CD4-positive, alpha-beta T cell treated with Interleukin-2 at 100 ng/mL for 4 hours (primary cell): ENCODE measurements at regions not wholly inside any gene's neighbourhood (a gene's known extent, or its start where the extent isn't known, plus 50 kb on each side); places are given as distances from the start of the nearest gene placed in this dataset.
"Not testable (repeated sequence)": the region's sequence is repeated elsewhere in the genome, so short reads cannot be mapped to it uniquely, and the experiment has no call there.

ENCODE experiments used
- DNase-seq: peaks from one replicate; pipeline ENCODE4 v3.0.0-alpha.2; 2020; ENCODE audit warnings: low spot score

- no peak for DNase-seq
Observed at GRCh38 chr14:83711046-83711445, 1818.9 kb upstream of the FLRT2 start.

DNA sequence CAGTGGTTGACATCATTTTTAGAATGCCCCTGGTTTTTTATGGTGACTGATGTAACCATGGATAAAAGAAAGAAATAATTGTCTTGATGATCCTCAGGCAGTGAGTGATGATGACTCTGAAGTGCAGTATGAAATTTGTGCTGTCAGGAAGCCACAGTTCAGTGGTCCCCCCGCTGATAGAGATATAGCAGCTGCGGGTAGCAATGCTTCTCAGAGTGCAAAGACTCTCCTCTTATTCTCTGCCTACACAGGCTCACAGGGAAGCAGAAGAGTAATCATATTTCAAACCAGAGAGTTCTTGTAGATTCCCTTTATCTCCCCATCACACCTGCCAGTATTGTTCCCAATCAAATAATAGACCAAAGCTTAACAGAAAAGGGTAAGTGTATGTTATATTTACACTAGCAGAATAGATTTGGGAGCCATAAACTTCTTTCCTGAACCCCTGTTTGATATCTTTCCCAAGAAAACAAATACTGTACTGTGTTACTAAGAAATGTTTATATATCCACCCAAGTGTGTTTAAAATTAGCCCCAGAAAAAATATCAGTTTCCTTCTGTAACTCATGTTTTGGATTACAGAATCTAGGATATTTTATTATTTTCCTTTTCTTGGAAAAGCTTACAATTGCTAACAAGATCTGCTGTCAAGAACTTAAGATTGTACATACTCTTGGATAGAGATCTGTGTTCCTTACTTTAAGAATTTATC, 1817.4 kb upstream of the FLRT2 start:
- no peak for DNase-seq

- DNase-seq = no peak
Observed at GRCh38 chr14:83713732-83714131, 1816.2 kb upstream of the FLRT2 start.

GRCh38 chr14:83714151-83714550, 1815.8 kb upstream of the FLRT2 start:
- no peak for DNase-seq

DNA sequence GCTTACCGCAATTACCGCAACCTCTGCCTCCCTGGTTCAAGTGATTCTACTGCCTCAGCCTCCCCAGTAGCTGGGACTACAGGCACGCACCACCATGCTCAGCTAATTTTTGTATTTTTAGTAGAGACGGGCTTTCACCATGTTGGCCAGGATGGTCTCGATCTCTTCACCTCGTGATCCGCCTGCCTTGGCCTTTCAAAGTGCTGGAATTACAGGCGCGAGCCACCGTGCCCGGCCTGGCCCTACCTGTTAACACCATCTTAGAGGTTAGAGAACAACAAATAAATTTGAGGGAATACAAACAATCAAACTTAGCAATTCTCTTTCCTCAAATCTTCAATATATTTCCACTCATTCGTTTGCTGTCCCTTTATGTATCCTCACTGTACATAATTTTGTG, 1810.5 kb upstream of the FLRT2 start:
- not testable (repeated sequence) for DNase-seq

- DNase-seq = no peak
Observed at GRCh38 chr14:83733670-83734069, 1796.3 kb upstream of the FLRT2 start.

GRCh38 chr14:83734431-83734830, 1795.5 kb upstream of the FLRT2 start:
- DNase-seq = no peak

- DNase-seq = no peak
Observed at GRCh38 chr14:83741269-83741668, 1788.7 kb upstream of the FLRT2 start.

- DNase-seq = no peak
Observed at GRCh38 chr14:83744224-83744623, 1785.7 kb upstream of the FLRT2 start.

GRCh38 chr14:83744891-83745290, 1785.1 kb upstream of the FLRT2 start:
- DNase-seq = no peak

DNA sequence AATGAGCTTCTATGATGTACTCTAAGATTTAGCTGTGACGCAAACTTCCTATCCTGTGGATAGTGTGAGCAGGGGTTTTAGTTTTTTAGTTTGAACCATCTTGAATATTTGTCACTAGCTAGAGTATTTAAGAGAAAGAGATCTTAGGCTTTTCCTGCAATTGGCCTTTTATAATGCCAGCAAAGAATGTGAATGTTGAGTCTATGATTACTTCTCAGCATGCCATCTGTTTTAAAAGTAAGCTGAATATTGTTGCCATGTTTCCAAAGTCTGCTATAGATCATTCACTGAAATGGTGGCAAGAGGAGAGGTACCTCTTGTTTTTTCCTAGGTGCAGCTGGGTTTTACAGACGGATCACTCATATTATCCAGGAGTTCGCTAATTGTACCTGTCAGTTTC, 1783.6 kb upstream of the FLRT2 start:
- no peak for DNase-seq

DNA sequence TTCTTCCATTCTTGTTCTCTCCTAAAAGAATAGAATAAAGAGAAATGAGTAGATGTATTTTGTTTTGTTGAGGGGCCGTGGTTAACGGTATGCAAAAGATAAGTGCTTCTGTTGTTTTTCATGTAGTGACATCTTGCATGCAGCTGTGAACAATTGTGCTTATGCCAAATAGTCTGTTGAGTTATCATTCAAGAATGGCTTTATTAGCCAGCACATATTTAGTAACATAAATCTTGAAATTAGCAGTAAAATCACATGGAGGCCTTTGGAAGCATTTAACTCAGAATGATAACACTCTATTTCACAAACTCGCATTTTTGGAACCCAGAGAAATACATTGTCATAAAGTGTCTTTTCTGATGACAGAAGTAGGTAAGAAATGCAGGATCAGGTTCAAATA, 1772.0 kb upstream of the FLRT2 start:
- no peak for DNase-seq

DNA sequence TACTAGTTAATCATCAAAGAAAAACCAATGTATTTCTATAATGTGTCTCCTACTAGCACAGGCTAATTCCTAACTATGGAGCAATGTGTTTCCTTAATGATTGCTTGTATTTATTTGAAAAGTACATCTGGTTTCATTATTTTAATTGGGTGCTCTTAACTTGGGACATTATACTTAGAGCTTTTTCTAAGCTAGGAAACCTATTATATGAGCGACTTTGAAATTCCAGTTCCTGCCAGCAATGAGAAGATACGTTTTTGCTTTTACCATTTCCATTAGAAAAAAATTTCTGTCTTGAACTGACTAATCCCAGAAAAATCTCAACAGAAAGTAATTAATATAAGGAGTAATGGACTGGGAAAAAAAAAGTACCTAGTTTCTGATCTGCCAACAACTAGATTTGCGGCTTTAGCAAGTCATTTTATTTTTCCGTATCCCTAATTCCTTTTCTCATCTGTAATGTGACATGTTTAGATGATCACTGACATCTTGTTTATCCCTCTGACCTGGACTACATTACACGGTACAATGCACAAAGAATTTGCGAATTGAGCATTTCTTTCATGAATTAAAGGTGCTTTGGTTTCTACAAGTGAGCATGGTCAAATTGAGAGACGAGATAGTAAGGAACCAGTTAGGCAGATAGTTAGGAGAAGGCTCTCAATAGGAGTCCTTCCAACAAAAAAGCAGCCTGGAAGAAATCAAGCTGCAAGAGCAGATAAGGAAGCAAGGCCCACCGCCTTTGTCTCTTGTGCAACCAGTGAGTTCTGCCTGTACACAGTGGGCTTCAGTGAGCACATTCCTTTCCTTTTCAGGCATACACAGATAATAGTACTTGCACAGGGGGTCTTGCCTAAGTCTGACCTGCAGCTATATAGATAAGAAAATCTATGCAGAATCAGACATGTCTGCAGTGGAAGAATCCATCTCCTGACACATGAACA, 1765.0 kb upstream of the FLRT2 start:
- no peak for DNase-seq

- DNase-seq = no peak
Observed at GRCh38 chr14:83777516-83777915, 1752.4 kb upstream of the FLRT2 start.

- no peak for DNase-seq
Observed at GRCh38 chr14:83779266-83779665, 1750.7 kb upstream of the FLRT2 start.

DNA sequence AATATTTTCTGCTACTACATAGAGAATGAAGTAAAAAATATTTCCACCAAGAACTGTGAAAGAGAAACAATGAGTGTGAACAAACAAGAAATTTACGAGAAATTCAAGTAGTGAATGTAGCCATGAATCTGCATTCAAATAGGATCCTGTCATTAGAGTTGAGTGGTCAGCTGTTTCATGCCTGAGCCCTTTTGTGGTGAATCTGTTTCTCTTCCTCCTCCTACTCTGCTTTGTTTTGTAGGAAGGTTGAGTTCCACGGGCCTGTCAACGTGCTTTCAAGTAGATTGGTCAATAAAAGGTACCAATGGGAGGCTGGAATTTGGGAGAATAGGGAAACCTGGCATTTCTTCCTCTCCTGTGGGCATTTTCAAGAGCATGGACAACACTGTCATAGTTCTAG, 1749.6 kb upstream of the FLRT2 start:
- DNase-seq = no peak

- DNase-seq = no peak
Observed at GRCh38 chr14:83798421-83798820, 1731.5 kb upstream of the FLRT2 start.

DNA sequence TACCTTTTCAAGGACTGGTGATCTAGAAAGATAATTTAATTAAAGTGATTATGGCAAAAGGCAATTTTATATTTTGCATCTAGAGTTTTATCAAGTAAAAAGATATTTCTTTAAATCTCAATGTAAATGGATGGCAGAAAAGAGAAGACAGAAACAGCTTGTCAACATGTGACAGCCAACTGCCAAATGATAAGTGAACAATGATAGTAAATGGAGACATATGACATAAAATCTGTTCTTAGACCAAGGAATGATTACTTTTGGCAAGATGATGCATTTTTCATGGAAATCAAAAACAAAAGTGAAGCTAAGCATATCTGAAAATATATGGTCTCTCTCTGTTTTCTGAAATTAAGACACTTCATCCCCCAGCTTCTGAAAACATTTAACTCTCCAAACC, 1730.7 kb upstream of the FLRT2 start:
- DNase-seq = no peak

- no peak for DNase-seq
Observed at GRCh38 chr14:83814896-83815295, 1715.0 kb upstream of the FLRT2 start.

DNA sequence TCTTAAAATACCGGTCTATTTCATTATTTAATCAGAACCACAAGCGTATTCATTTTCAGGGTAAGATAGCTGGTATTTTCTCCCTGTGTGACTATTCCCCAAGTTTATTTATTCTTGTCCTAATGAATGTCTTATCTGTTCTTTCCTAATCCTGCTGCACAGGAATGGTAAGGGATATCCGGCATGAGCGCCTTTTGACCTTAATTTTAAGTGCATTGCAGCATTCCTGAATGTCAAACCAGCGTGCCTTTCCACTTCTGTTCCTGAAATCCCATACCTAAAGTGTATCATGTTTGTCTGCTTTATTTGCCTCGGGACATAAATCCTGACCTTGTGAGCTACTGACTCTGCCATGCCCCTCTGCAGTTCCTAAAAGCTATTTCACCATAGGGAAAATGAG, 1713.2 kb upstream of the FLRT2 start:
- DNase-seq = no peak

GRCh38 chr14:83825843-83826242, 1704.1 kb upstream of the FLRT2 start:
- no peak for DNase-seq

- no peak for DNase-seq
Observed at GRCh38 chr14:83826838-83827237, 1703.1 kb upstream of the FLRT2 start.

GRCh38 chr14:83827383-83827782, 1702.6 kb upstream of the FLRT2 start:
- no peak for DNase-seq
